ENCODE measurements at regions not wholly inside any gene's neighbourhood (a gene's known extent, or its start where the extent isn't known, plus 50 kb on each side); places are given as distances from the start of the nearest gene placed in this dataset.
"Not testable (repeated sequence)": the region's sequence is repeated elsewhere in the genome, so short reads cannot be mapped to it uniquely, and the experiment has no call there.

- no peak for DNase-seq (ENCODE audit: low read depth, low spot score)
Observed at GRCh38 chr13:76829572-76830327, 56.5 kb downstream of the KCTD12 start.

GRCh38 chr13:76828316-76828741 is 57.9 kb downstream of the KCTD12 start:
- no peak for DNase-seq (ENCODE audit: low read depth, low spot score)

- no peak for DNase-seq (ENCODE audit: low read depth, low spot score)
Observed at GRCh38 chr13:76826527-76826926, 59.7 kb downstream of the KCTD12 start.

GRCh38 chr13:76825430-76825829 is 60.8 kb downstream of the KCTD12 start:
- no peak for DNase-seq (ENCODE audit: low read depth, low spot score)

- no peak for DNase-seq (ENCODE audit: low read depth, low spot score)
Observed at GRCh38 chr13:76823969-76824368, 62.2 kb downstream of the KCTD12 start.

GRCh38 chr13:76822698-76823267 is 63.4 kb downstream of the KCTD12 start:
- no peak for DNase-seq (ENCODE audit: low read depth, low spot score)

GRCh38 chr13:76821222-76821621 is 65.0 kb downstream of the KCTD12 start:
- DNase-seq (ENCODE audit: low read depth, low spot score), result not testable (repeated sequence)

- DNase-seq (ENCODE audit: low read depth, low spot score), result no peak
Observed at GRCh38 chr13:76820759-76821158, 65.4 kb downstream of the KCTD12 start.

- no peak for DNase-seq (ENCODE audit: low read depth, low spot score)
Observed at GRCh38 chr13:76816394-76816793, 69.8 kb downstream of the KCTD12 start.

GRCh38 chr13:76815344-76815743 is 70.9 kb downstream of the KCTD12 start:
- no peak for DNase-seq (ENCODE audit: low read depth, low spot score)

- no peak for DNase-seq (ENCODE audit: low read depth, low spot score)
Observed at GRCh38 chr13:76813891-76814290, 72.3 kb downstream of the KCTD12 start.

GRCh38 chr13:76813000-76813691 is 73.1 kb downstream of the KCTD12 start:
- no peak for DNase-seq (ENCODE audit: low read depth, low spot score)

- DNase-seq (ENCODE audit: low read depth, low spot score), result no peak
Observed at GRCh38 chr13:76812206-76812897, 73.9 kb downstream of the KCTD12 start.

- DNase-seq (ENCODE audit: low read depth, low spot score), result no peak
Observed at GRCh38 chr13:76809389-76809788, 76.8 kb downstream of the KCTD12 start.

- DNase-seq (ENCODE audit: low read depth, low spot score), result no peak
Observed at GRCh38 chr13:76808927-76809326, 77.3 kb downstream of the KCTD12 start.

- no peak for DNase-seq (ENCODE audit: low read depth, low spot score)
Observed at GRCh38 chr13:76804801-76805200, 81.4 kb downstream of the KCTD12 start.

- no peak for DNase-seq (ENCODE audit: low read depth, low spot score)
Observed at GRCh38 chr13:76803831-76804230, 82.4 kb downstream of the KCTD12 start.

GRCh38 chr13:76800943-76801342 is 85.3 kb downstream of the KCTD12 start:
- no peak for DNase-seq (ENCODE audit: low read depth, low spot score)

- no peak for DNase-seq (ENCODE audit: low read depth, low spot score)
Observed at GRCh38 chr13:76799696-76800095, 86.5 kb downstream of the KCTD12 start.

GRCh38 chr13:76798037-76798436 is 88.2 kb downstream of the KCTD12 start:
- no peak for DNase-seq (ENCODE audit: low read depth, low spot score)

GRCh38 chr13:76797361-76797760 is 88.8 kb downstream of the KCTD12 start:
- DNase-seq (ENCODE audit: low read depth, low spot score), result no peak

GRCh38 chr13:76796851-76797250 is 89.4 kb downstream of the KCTD12 start:
- DNase-seq (ENCODE audit: low read depth, low spot score), result no peak
